ENCODE measurements at regions not wholly inside any gene's neighbourhood (a gene's known extent, or its start where the extent isn't known, plus 50 kb on each side); places are given as distances from the start of the nearest gene placed in this dataset.

DNA sequence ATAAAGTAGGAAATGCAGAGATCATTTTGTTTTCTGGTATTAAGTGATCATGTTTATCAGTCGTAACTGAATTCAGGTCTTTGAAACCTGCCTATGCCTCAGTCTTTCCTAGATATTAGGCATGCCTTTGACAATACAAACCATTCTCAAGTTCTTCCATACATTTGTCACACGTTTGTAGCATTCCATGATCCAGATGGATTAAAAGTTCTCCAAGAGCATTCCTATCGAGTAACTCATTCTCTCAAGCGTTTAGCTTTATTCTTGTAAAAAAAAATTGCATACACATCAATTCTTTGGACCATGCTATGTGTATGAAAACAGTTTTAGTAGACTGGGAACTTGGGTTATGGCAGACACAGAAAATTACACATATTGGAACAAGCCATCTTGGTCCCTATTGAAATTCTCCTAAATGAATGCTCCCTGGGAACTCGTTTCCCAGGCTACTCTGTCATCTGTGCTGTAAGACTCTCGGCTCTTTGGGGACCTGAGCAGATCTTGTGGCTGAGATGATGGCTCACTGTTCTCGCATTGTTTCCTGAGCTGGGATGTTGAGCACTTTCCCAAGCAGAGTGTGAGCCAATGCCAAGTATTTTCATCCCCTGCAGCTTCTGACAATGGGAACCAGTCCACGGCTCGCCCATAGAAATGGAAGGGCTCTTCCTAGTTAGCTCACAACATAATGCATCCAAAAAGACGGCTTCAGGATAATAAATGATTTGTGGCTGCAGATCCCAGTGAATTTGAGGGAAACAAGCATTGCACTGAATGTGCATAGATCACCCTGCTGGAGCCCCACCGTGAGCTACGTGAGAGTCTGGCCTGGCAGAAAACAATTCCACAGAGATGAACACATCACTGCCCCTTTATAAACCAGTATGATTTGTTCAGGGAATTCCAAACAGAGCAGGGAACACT lies 230.2 kb downstream of the IRX1 start:
- DNase-seq (ENCODE audit: low read depth): no peak

DNA sequence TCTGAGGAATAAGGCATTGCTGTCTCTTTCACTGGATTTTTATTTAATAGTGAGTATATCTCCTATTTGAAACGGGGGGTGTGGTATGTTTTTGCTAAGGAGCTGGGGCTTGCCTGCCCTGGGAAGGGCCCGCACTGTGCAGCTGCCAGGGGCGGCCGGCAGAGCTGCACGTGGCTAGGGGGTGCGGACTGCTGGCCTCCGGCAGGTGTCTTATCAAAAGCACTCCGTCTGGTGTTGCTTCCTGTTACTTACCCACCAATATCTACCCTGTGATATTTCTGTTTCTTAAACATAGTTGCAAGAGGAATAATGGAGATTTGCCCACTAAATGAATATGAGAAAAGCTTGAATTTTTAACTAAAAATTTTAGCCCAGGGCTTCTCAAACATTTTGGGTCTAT lies 232.0 kb downstream of the IRX1 start:
- DNase-seq (ENCODE audit: low read depth): no peak

DNA sequence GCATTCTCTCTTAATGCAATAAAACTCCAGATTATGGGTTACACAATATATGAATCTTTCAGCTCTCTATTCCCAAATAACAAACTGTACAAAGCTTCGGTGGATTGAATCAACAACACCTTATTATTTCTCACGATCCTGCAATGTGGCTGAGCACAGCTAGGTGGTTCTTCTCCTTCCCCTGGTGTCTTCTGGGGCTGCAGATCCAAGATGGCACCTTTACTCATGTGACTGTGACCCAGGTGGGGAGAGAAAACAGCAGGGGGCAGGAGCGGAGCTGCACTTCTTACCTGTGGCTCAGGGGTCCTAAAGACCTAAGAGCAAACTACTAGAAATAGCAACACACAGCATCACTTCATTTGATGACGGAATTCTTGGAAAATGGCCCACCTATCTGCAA lies 233.1 kb downstream of the IRX1 start:
- no peak for DNase-seq (ENCODE audit: low read depth)

DNA sequence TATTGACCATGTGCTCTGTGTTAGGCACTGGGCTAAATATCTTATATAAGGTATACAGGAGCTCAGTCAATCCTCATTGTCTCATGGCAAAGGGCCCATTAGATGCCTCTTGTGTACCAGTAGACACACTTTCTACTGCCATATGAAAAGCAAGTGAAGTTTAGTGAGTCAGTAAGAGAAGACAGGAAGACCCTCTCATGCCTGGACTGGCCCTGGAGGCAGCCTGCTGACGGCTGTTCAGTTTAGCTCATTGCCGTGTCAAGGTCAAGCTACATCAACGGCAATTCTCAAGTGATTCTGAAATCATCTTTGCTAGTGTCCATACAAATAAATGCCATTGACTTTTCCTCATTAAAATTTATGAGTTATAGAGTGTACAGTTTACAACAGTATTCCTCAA lies 237.9 kb downstream of the IRX1 start:
- no peak for DNase-seq (ENCODE audit: low read depth)

DNA sequence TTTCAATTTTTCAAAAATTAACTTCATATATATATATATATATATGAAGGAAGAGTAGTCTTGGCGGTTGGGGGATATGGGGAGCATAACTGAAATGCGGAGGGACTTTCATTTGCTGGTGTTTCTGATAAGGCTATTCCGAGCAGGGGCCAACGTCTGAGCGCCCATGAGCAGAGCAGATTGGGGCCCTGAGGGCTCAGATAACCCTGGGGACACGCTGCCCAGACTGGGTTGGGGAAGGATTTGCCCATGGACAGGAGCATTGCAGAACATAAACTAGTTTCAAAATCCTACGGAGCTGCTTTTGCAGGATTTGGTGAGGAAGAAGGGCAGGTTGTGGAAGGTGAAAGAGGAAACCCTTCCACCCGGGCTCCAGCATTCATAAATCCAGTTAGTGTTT lies 240.2 kb downstream of the IRX1 start:
- no peak for DNase-seq (ENCODE audit: low read depth)

DNA sequence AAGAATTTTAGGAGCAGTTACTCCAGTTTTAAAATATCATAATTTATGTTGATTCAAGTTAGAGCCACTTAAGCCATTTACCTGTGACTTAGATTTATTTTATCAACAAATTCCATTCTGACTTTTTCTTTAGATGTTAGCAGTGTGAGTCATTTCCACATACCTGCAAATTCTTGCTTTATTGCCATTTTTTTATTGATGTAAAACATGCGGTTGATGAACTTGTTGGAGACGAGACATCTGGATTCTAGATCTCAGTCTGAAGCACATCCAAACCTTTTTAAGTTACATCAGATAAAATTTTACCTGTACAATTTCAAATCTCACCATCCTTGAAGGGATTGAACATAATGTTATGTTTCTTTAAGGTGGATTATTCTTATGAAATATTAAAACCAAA lies 240.9 kb downstream of the IRX1 start:
- DNase-seq (ENCODE audit: low read depth): no peak

DNA sequence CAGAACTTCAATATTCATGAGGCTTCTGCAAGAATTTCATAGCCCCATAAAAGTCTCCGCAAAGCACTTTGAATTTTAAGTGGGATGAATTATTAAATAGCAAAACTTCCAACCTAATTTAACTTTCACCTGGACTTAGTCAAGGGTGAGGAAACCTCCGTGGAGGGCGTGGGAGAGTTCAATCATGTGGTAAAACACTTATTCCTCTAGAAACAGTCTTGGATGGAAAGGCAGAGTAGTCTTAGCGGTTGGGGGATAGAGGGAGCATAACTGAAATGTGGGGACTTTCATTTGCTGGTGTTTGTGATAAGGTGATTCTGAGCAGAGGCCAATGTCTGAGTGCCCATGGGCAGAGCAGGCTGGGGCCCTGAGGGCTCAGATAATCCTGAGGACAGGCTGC lies 241.9 kb downstream of the IRX1 start:
- DNase-seq (ENCODE audit: low read depth): no peak

DNA sequence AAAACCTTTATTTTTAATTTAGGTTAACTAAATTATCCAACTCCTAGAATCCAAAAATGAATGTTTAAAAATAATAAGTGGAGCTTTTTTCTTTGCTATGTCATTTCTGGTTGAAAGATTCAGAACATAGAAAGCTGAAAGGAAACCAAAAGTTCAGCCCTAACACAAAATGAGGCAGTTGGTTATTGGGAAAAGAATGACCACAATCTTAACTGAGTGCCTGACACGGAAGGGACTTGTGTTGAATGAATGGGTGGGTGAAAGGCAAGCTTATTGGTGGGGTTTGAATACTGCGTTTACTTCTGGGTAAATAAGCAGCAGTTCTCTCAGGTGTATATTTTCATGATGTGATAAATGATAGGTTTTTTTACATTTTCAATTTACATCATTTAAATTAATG lies 243.5 kb downstream of the IRX1 start:
- DNase-seq (ENCODE audit: low read depth): no peak

DNA sequence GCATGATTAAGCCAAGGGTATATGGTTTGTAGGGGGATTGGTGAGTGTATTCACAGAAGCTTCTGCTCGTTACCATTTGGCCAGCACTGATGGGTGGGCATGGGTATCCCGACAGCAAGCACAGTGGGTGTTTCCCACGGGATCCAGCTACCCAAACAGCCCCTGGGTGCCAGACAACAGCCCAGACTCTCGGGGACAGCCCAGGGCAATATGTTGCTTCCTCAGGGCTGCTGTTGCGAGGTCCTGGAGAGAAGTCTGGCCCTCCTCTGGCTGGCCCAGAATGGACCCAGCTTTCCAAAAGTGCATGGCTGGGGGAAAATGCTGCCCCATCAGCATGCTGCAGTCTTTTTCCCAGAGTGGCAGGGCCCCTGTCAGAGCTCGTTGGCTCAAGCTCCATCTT lies 247.0 kb downstream of the IRX1 start:
- DNase-seq (ENCODE audit: low read depth): no peak

DNA sequence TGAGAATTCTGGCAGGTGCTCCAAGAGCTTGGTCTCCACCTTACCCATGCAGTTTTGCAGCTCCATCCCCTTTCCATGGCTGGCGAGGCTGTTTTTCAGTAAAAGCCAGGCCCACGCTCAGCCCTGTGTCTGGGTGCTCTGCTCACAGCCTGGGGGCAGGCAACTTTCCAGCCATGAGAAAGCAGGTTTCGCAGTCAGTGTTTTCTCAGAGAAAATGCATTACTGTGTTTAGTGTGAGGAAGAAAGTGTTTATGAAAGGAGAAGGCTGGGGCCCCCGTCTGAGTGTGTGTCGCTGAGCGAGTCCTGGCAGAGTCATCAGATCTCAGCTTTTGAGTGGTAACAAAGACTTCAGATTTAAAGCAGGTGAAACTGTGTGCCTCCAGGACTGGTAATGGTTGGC lies 248.1 kb downstream of the IRX1 start:
- no peak for DNase-seq (ENCODE audit: low read depth)

DNA sequence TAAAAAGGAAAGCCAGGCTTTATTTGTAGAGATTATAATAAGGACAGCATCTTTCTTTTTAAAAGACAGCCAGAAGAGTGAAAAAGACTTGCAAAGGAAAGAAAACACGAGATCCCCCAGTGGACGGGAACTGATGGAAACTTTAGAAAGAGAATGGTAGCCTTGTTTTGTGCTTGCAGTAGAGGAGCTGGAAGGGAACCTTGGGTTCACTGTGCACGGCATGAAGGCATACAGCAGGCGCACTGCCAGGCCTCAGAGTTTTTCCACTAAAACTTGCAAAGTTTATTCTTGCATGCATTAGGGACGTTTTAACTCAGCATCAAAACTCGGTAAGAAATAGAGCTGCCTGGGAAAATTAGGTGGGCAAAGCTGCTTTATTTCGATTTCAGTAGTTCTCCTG lies 248.6 kb downstream of the IRX1 start:
- DNase-seq (ENCODE audit: low read depth): no peak

DNA sequence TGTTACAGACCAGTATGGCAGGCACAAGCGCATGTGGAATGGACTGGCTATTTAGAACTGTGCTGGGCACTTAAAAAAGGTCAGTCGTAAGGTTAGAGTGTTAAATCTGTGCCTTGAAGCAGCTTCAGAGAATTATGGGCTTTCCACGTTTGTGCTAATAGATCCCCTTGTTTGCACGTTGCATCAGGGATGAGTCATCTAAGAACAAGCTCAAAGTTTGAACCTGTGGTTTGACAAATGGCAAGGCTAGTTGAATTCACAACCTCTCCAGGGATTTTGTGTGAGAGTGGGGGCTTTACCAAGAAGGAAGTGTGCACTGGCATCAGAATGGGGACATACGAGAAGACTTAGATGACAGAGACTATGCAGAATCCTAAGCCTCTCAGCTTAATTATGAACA lies 249.6 kb downstream of the IRX1 start:
- DNase-seq (ENCODE audit: low read depth): no peak

DNA sequence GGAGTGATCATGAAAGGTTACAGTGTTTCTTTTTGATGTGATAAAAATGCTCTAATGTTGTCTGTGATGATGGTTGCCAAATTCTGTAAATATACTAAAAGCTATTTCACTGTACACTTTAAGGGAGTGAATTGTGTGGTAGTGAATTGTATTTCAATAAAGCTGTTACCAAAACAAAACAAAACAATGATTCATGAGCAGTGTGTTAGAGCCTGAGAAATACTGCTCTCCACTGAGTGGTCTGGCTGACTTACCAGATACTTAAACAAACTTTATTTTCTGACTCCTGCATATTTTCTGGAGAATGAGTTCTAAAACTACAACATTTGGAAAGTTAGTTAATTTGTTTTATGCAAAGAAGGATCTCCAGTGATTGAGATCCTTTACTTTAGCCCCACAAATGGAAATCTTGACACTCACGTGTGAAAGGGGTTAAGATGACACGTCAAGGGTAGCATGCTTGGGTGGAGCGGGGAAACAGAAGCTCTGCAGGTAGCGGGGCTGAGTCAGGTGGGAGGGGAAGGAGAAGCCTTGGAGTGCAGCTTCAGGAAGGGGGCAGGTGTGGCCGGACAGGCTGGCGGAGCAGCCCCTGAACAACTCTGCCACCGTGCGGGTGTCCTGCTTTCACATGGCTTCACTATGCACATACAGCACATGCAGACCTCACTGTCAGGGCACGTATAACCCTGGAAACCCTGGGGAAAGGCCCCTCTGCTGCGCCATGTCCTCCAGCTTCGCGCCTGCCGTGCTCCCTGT lies 256.7 kb downstream of the IRX1 start:
- no peak for DNase-seq (ENCODE audit: low read depth)

DNA sequence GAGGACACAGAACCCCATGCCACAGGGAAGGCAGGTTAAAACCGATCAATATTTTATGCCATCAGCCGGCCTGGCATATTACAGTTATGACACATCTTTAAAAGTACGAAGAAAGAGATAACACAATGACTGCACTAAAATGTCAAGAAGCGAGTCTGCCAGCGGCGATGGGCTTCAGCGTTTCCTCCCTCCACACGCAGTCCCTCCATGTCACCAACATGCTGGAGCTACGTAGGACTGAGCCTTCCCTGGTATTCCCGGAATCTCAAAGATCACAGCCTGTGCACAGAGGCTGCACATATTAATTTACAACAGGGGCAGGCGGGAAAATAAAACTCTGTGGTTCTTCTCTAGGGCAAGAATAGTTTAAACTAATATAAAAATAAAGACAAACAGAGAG lies 257.7 kb downstream of the IRX1 start:
- no peak for DNase-seq (ENCODE audit: low read depth)

DNA sequence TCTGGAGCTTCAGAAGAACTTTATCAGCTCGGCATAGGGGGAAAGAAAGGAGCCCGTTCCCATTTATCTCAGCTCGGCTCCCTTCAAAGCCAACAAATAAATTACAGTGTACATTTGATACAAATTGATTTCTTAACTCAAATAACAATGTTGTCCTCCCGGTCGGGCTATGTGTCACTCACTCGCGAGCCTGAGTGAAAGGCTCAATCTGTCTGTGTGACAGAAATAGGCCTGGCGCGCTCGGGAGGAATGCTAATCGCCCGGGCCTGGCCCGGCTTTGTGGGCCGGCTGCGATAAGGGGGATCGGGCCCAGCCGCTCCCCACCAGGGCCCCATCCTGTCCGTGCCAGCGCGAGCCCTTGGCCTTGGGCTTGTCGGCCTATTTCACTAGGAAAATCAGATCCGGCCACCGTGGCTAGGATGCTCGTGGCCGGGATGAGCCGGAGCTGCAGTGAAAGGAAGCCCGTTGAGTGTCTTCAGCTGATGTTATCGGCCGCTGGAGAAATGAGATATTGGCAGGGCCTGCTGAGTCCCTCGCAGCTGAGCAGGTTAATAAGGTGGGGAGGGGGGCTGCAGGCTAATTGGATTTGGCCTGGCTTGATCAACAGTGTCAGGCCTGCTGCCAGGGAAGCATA lies 258.7 kb downstream of the IRX1 start:
- DNase-seq (ENCODE audit: low read depth): no peak

DNA sequence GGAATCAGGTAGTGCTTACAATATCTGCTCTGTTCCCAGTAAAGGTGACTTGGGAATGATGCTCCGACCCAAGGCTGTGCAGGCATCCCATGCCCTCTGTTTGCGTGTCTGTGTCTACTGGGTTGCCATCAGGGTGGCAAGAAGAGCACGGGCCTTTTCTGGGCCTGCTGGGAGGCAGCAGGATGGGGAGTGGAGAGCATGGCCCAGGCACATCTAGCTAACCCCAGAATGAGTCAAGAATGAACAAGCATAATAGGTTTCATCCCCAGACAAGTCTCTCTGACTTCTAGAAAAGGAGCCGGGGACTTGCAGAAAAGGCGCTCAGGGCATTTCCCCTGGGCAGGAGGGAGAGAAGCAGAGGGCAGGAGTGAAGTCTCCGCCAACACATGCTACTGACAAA lies 260.4 kb downstream of the IRX1 start:
- no peak for DNase-seq (ENCODE audit: low read depth)

DNA sequence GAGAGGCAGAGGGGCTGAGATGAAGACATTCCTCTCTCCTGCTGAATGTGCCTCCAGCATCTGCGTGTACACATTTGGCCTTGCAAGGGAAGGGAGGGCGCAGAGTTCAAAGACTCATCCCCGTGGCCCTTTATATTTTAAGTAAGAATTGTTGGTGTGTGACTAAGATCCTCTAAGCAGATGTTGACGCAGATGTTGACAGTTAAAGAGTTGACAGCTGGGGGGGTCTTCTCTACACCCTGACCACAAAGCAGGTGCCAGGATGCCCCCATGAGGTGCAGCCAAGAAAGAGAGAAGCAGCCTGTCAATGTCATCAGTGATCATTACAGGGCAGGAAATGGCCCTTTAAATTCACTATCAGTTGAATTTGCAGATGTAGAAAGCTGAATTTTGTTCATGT lies 262.9 kb downstream of the IRX1 start:
- DNase-seq (ENCODE audit: low read depth): no peak

DNA sequence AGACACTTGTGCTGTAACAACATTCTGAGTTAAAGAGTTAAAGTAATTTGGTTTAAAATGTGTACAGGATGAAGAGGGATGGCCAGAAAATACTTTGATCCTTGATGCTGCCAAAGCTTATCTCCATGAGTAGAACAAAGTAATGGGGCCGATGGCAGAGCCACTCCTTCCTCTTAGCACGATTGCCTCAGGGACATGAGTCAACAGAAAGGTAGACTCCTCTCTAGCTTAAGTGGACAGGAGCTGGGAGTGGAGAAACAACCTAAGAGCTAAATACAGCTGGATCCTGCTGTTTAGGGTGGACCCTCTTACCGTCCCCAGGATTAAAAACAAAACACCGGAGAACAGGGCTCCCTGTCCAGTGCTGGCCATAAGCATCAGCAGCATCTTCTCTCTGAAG lies 267.3 kb downstream of the IRX1 start:
- DNase-seq (ENCODE audit: low read depth): no peak

DNA sequence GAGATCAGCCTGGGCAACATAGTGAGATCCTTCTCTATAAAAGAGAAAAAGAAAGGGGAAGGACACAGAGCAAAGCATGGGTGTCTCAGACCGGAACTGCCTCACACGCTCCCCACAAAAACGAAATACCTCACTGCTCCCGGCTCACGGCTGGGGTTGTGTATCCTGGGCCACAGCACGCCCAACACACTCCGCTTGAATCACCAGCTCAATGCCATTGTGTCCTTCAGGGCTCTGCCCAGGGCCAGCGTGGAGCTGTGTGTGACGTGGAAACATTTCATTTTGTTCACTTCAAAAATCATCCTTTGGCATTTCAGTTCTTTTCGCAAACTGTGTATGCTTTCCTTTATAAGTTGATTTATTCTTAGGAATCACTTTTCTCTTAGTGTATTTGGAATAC lies 279.5 kb downstream of the IRX1 start:
- DNase-seq (ENCODE audit: low read depth): no peak

DNA sequence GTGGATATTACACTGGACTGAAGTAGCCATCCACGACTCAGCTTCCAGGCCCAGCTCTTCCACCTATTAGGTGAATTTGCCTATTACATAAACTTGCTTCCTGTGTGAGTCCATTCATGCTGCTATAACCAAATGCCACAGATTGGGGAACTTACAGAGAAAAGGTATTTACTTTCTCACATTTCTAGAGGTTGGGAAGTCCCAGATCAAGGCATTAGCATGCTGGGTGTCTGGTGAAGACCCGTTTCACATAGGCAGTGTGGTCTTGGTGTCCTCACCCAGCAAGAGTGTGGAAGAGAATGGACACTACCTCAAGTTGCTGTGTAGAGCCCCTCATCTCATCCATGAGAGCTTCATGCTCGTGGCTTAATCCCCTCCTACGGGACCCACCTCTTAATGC lies 282.6 kb downstream of the IRX1 start:
- no peak for DNase-seq (ENCODE audit: low read depth)

DNA sequence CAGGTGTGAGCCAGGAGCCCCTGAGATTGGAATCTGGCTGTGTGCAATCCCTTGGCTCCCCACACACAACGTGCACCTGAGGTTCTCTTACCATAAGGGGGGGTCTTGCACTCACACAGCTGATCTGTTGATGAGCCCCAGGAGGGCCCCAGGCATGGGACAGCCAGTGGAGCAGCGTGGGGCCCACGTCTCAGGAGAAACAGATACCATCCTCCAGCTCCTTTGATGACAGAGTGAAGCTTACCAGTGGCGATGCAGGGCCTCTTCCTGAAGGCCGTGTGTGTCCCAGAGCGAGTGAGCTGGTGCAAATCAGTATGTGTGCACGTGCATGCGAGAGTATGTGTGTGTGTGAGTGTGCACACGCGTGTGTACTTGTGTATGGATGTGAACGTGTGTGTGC lies 287.4 kb downstream of the IRX1 start:
- no peak for DNase-seq (ENCODE audit: low read depth)

DNA sequence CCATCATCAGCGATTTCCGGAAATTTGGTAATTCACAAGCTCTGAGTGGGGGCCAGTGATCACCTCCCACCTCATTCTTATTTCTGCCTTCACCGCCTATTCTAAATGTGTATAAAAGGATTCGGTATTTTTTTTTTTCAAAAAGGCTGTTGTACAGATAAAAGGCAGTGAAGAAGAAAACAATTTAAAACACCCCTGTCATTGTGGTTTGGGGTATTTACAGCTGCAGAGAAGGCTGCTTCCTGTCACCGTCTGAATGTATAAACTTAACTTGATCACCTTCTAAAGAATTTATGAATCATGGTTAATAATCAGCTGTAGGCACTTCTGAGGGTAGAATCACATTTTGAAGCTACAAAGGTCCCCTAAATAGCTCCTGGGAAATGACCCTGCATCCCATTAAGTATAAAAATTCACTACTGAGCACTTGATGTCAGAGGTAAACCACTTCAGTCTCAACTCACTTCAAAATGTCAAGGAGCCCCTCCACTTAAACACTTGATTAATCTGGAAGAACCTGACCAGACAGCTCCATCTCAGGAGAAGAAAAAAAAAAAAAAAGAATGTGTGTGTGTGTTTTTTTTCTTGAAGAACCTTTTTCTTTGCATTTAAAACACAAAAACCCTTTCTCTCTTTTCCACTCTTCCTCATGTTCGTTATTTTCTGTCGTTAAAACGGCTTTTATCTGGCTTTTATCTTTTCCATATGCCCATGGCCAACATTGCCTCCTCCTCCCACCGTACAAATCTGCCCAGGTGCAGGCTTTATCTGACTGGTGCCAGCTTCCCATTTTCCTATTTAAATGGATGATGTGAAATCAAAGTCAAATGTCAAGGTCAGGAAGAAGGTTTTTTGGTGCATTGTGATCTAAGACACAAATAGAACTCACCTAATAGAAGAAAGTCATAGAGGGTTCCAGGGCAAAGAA lies 291.2 kb downstream of the IRX1 start:
- no peak for DNase-seq (ENCODE audit: low read depth)

Measured in stimulated activated CD8-positive, alpha-beta memory T cell treated with anti-CD3 and anti-CD28 coated beads, Interleukin-7, amount 100 ng/mL, for 24 hours (primary cell).